Astrocyte (in vitro differentiated cells and primary cell): ENCODE measurements at regions not wholly inside any gene's neighbourhood (a gene's known extent, or its start where the extent isn't known, plus 50 kb on each side); places are given as distances from the start of the nearest gene placed in this dataset.
"Not testable (repeated sequence)": the region's sequence is repeated elsewhere in the genome, so short reads cannot be mapped to it uniquely, and the experiment has no call there.

Source experiments
- CTCF ChIP-seq: IDR thresholded peaks from 2 replicates; pipeline ENCODE4 v1.5.1; 2011; ENCODE audit warnings: low read depth, mild to moderate bottlenecking, inconsistent platforms, low read length, moderate library complexity; ENCODE audit not compliant: insufficient read depth
- EZH2 ChIP-seq: IDR thresholded peaks from 2 replicates; pipeline ENCODE4 v1.6.1; 2012; ENCODE audit warnings: mild to moderate bottlenecking, low read length, inconsistent platforms; ENCODE audit not compliant: insufficient read depth

GRCh38 chr2:111496860-111497259 lies 376.1 kb downstream of the BCL2L11 start:
- TF ChIP-seq CTCF, EZH2: not testable (repeated sequence)
